HEK293T (cell line): ENCODE measurements at regions not wholly inside any gene's neighbourhood (a gene's known extent, or its start where the extent isn't known, plus 50 kb on each side); places are given as distances from the start of the nearest gene placed in this dataset.

Source experiments
- CTBP1 ChIP-seq: fragments of 450-650 bp; IDR thresholded peaks from 2 replicates; pipeline ENCODE4 v1.6.1; 2016; ENCODE audit warnings: borderline replicate concordance
- FOXK2 ChIP-seq: fragments of 450-650 bp; IDR thresholded peaks from 2 replicates; pipeline ENCODE4 v1.6.1; 2016; ENCODE audit warnings: mild to moderate bottlenecking
- SP1 ChIP-seq: fragments of 450-650 bp; IDR thresholded peaks from 2 replicates; pipeline ENCODE4 v1.6.1; 2017

DNA sequence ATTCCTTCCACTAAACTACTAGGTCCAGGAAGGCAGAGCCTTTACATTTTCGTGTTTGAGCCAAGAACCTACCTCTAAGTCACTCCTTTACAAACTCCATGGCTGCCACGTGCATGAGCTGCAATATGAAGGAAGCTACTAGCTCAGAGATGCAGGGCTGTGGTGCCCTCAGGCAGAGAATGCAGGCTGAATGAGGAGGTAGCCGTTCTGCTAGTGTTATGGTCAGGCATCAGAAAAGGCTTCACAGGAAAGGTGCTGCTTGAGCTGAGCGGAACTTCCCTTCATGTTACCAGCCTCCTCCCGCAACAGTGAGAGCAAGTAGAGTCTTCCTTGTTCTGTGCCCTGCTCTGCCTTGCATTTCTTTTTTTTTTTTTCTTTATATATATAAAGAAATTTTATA is 148.3 kb upstream of the PACRGL start:
- no peak for TF ChIP-seq SP1
- no peak for TF ChIP-seq CTBP1
- no peak for TF ChIP-seq FOXK2
